ENCODE measurements at regions not wholly inside any gene's neighbourhood (a gene's known extent, or its start where the extent isn't known, plus 50 kb on each side); places are given as distances from the start of the nearest gene placed in this dataset.

- H3K9ac ChIP-seq (ENCODE audit: low read depth in 1 of 3, low read length in 3 of 3), result no peak overlapping the region
- no peaks in the 10 kb centered on the region for H3K4me1 ChIP-seq (ENCODE audit: control insufficient read depth in 3 of 3, insufficient read depth in 3 of 3, low read length in 3 of 3)
- no peaks in the 10 kb centered on the region for H3K36me3 ChIP-seq (ENCODE audit: control insufficient read depth in 3 of 3, insufficient read depth in 3 of 3, low read length in 3 of 3)
- no peak overlapping the region for H3K4me3 ChIP-seq (ENCODE audit: low read length in 3 of 3)
- H3K27ac ChIP-seq (ENCODE audit: low read depth, low read length), result no peak overlapping the region
- H3K9me3 ChIP-seq (ENCODE audit: control insufficient read depth in 3 of 3, low read length in 3 of 3), result no peaks in the 10 kb centered on the region
- H3K27me3 ChIP-seq (ENCODE audit: control insufficient read depth in 3 of 3, insufficient read depth in 3 of 3, low read length in 3 of 3), result no peaks in the 10 kb centered on the region
Measured at GRCh38 chr18:14921031-14921430, 173.1 kb downstream of the ANKRD30B start.

- Histone ChIP-seq H3K4me1 (ENCODE audit: control insufficient read depth in 3 of 3, insufficient read depth in 3 of 3, low read length in 3 of 3) (no peaks in the 10 kb centered on the region), H3K4me3 (ENCODE audit: low read length in 3 of 3) (no peak overlapping the region), H3K27me3 (ENCODE audit: control insufficient read depth in 3 of 3, insufficient read depth in 3 of 3, low read length in 3 of 3) (no peaks in the 10 kb centered on the region), H3K36me3 (ENCODE audit: control insufficient read depth in 3 of 3, insufficient read depth in 3 of 3, low read length in 3 of 3) (no peaks in the 10 kb centered on the region), H3K9ac (ENCODE audit: low read depth in 1 of 3, low read length in 3 of 3) (no peak overlapping the region), H3K9me3 (ENCODE audit: control insufficient read depth in 3 of 3, low read length in 3 of 3) (no peaks in the 10 kb centered on the region), H3K27ac (ENCODE audit: low read depth, low read length) (no peak overlapping the region)
Measured at GRCh38 chr18:14921547-14921946, 173.6 kb downstream of the ANKRD30B start.

- Histone ChIP-seq H3K9ac (ENCODE audit: low read depth in 1 of 3, low read length in 3 of 3) (no peak overlapping the region), H3K36me3 (ENCODE audit: control insufficient read depth in 3 of 3, insufficient read depth in 3 of 3, low read length in 3 of 3) (no peaks in the 10 kb centered on the region), H3K4me1 (ENCODE audit: control insufficient read depth in 3 of 3, insufficient read depth in 3 of 3, low read length in 3 of 3) (no peaks in the 10 kb centered on the region), H3K9me3 (ENCODE audit: control insufficient read depth in 3 of 3, low read length in 3 of 3) (no peaks in the 10 kb centered on the region), H3K4me3 (ENCODE audit: low read length in 3 of 3) (no peak overlapping the region), H3K27me3 (ENCODE audit: control insufficient read depth in 3 of 3, insufficient read depth in 3 of 3, low read length in 3 of 3) (no peaks in the 10 kb centered on the region), H3K27ac (ENCODE audit: low read depth, low read length) (no peak overlapping the region)
Measured at GRCh38 chr18:14922031-14922430, 174.1 kb downstream of the ANKRD30B start.

- no peak overlapping the region for H3K27ac ChIP-seq (ENCODE audit: low read depth, low read length)
Measured at GRCh38 chr18:14922965-14923565, 175.1 kb downstream of the ANKRD30B start.

DNA sequence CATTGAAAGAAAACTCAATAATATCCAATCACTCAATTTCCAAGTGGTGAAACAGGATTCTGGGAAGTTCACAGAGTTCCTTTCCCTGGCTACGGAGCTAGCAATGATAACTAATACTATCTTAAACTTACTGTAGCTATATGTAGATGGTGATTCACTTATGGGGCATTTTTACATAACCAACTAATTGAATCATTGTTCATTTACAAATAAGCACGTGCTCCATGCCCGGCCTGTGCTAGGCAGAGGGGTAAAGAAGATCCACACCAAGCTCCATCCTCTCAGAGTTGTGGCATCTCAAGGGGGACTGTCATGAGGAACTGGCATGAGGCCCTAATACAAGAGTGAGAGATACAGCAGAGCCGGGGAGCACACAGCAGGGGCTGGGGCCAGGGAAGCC lies 176.3 kb downstream of the ANKRD30B start:
- Histone ChIP-seq H3K4me3 (ENCODE audit: low read length in 3 of 3) (no peak overlapping the region), H3K9me3 (ENCODE audit: control insufficient read depth in 3 of 3, low read length in 3 of 3) (no peaks in the 10 kb centered on the region), H3K36me3 (ENCODE audit: control insufficient read depth in 3 of 3, insufficient read depth in 3 of 3, low read length in 3 of 3) (no peaks in the 10 kb centered on the region), H3K9ac (ENCODE audit: low read depth in 1 of 3, low read length in 3 of 3) (no peak overlapping the region), H3K27ac (ENCODE audit: low read depth, low read length) (no peak overlapping the region), H3K27me3 (ENCODE audit: control insufficient read depth in 3 of 3, insufficient read depth in 3 of 3, low read length in 3 of 3) (no peaks in the 10 kb centered on the region), H3K4me1 (ENCODE audit: control insufficient read depth in 3 of 3, insufficient read depth in 3 of 3, low read length in 3 of 3) (no peaks in the 10 kb centered on the region)

More at GRCh38 chr18:14922965-14923565, 175.1 kb downstream of the ANKRD30B start:
- Histone ChIP-seq H3K9me3 (ENCODE audit: control insufficient read depth in 3 of 3, low read length in 3 of 3) (no peaks in the 10 kb centered on the region), H3K36me3 (ENCODE audit: control insufficient read depth in 3 of 3, insufficient read depth in 3 of 3, low read length in 3 of 3) (no peaks in the 10 kb centered on the region), H3K9ac (ENCODE audit: low read depth in 1 of 3, low read length in 3 of 3) (no peak overlapping the region), H3K4me1 (ENCODE audit: control insufficient read depth in 3 of 3, insufficient read depth in 3 of 3, low read length in 3 of 3) (no peaks in the 10 kb centered on the region), H3K4me3 (ENCODE audit: low read length in 3 of 3) (no peak overlapping the region), H3K27me3 (ENCODE audit: control insufficient read depth in 3 of 3, insufficient read depth in 3 of 3, low read length in 3 of 3) (no peaks in the 10 kb centered on the region)

- Histone ChIP-seq H3K9me3 (ENCODE audit: control insufficient read depth in 3 of 3, low read length in 3 of 3) (no peaks in the 10 kb centered on the region), H3K27ac (ENCODE audit: low read depth, low read length) (no peak overlapping the region), H3K27me3 (ENCODE audit: control insufficient read depth in 3 of 3, insufficient read depth in 3 of 3, low read length in 3 of 3) (no peaks in the 10 kb centered on the region), H3K4me1 (ENCODE audit: control insufficient read depth in 3 of 3, insufficient read depth in 3 of 3, low read length in 3 of 3) (no peaks in the 10 kb centered on the region), H3K9ac (ENCODE audit: low read depth in 1 of 3, low read length in 3 of 3) (no peak overlapping the region), H3K36me3 (ENCODE audit: control insufficient read depth in 3 of 3, insufficient read depth in 3 of 3, low read length in 3 of 3) (no peaks in the 10 kb centered on the region), H3K4me3 (ENCODE audit: low read length in 3 of 3) (no peak overlapping the region)
Measured at GRCh38 chr18:14925281-14925709, 177.3 kb downstream of the ANKRD30B start.

- Histone ChIP-seq H3K9ac (ENCODE audit: low read depth in 1 of 3, low read length in 3 of 3) (no peak overlapping the region), H3K27me3 (ENCODE audit: control insufficient read depth in 3 of 3, insufficient read depth in 3 of 3, low read length in 3 of 3) (no peaks in the 10 kb centered on the region), H3K36me3 (ENCODE audit: control insufficient read depth in 3 of 3, insufficient read depth in 3 of 3, low read length in 3 of 3) (no peaks in the 10 kb centered on the region), H3K27ac (ENCODE audit: low read depth, low read length) (no peak overlapping the region), H3K4me1 (ENCODE audit: control insufficient read depth in 3 of 3, insufficient read depth in 3 of 3, low read length in 3 of 3) (no peaks in the 10 kb centered on the region), H3K4me3 (ENCODE audit: low read length in 3 of 3) (no peak overlapping the region), H3K9me3 (ENCODE audit: control insufficient read depth in 3 of 3, low read length in 3 of 3) (no peaks in the 10 kb centered on the region)
Measured at GRCh38 chr18:14927701-14928100, 179.7 kb downstream of the ANKRD30B start.

GRCh38 chr18:14928396-14928795 lies 180.4 kb downstream of the ANKRD30B start:
- Histone ChIP-seq H3K4me1 (ENCODE audit: control insufficient read depth in 3 of 3, insufficient read depth in 3 of 3, low read length in 3 of 3) (no peaks in the 10 kb centered on the region), H3K9me3 (ENCODE audit: control insufficient read depth in 3 of 3, low read length in 3 of 3) (no peaks in the 10 kb centered on the region), H3K27me3 (ENCODE audit: control insufficient read depth in 3 of 3, insufficient read depth in 3 of 3, low read length in 3 of 3) (no peaks in the 10 kb centered on the region), H3K27ac (ENCODE audit: low read depth, low read length) (no peak overlapping the region), H3K36me3 (ENCODE audit: control insufficient read depth in 3 of 3, insufficient read depth in 3 of 3, low read length in 3 of 3) (no peaks in the 10 kb centered on the region), H3K9ac (ENCODE audit: low read depth in 1 of 3, low read length in 3 of 3) (no peak overlapping the region), H3K4me3 (ENCODE audit: low read length in 3 of 3) (no peak overlapping the region)

- H3K4me1 ChIP-seq (ENCODE audit: control insufficient read depth in 3 of 3, insufficient read depth in 3 of 3, low read length in 3 of 3), result no peaks in the 10 kb centered on the region
Measured at GRCh38 chr18:14930076-14930475, 182.1 kb downstream of the ANKRD30B start.

GRCh38 chr18:14930576-14930975 lies 182.6 kb downstream of the ANKRD30B start:
- no peak overlapping the region for H3K27ac ChIP-seq (ENCODE audit: low read depth, low read length)
- H3K9me3 ChIP-seq (ENCODE audit: control insufficient read depth in 3 of 3, low read length in 3 of 3), result no peaks in the 10 kb centered on the region
- no peaks in the 10 kb centered on the region for H3K4me1 ChIP-seq (ENCODE audit: control insufficient read depth in 3 of 3, insufficient read depth in 3 of 3, low read length in 3 of 3)
- no peak overlapping the region for H3K9ac ChIP-seq (ENCODE audit: low read depth in 1 of 3, low read length in 3 of 3)
- H3K36me3 ChIP-seq (ENCODE audit: control insufficient read depth in 3 of 3, insufficient read depth in 3 of 3, low read length in 3 of 3), result no peaks in the 10 kb centered on the region
- no peaks in the 10 kb centered on the region for H3K27me3 ChIP-seq (ENCODE audit: control insufficient read depth in 3 of 3, insufficient read depth in 3 of 3, low read length in 3 of 3)
- H3K4me3 ChIP-seq (ENCODE audit: low read length in 3 of 3), result no peak overlapping the region

More at GRCh38 chr18:14930076-14930475, 182.1 kb downstream of the ANKRD30B start:
- Histone ChIP-seq H3K9me3 (ENCODE audit: control insufficient read depth in 3 of 3, low read length in 3 of 3) (no peaks in the 10 kb centered on the region), H3K36me3 (ENCODE audit: control insufficient read depth in 3 of 3, insufficient read depth in 3 of 3, low read length in 3 of 3) (no peaks in the 10 kb centered on the region), H3K27me3 (ENCODE audit: control insufficient read depth in 3 of 3, insufficient read depth in 3 of 3, low read length in 3 of 3) (no peaks in the 10 kb centered on the region), H3K27ac (ENCODE audit: low read depth, low read length) (no peak overlapping the region), H3K4me3 (ENCODE audit: low read length in 3 of 3) (no peak overlapping the region), H3K9ac (ENCODE audit: low read depth in 1 of 3, low read length in 3 of 3) (no peak overlapping the region)

Measured in skeletal muscle tissue (tissue), 3 donors.